ENCODE measurements at regions not wholly inside any gene's neighbourhood (a gene's known extent, or its start where the extent isn't known, plus 50 kb on each side); places are given as distances from the start of the nearest gene placed in this dataset.

- in situ Hi-C loops (cut with MboI; ENCODE audit: low sequenced_read_pairs) (no loop called here), dilution Hi-C loops (cut with HindIII; ENCODE audit: low sequenced_read_pairs, unreplicated experiment) (no loop called here), intact Hi-C loops (cut with micrococcal nuclease) (no loop called here)
- ATAC-seq (ENCODE audit: low read depth): no peak
- Histone ChIP-seq H3K56ac (ENCODE audit: extremely low read depth, insufficient read depth, low read length) (no peak overlapping the region), H2BK15ac (ENCODE audit: low read depth, low read length) (no peak overlapping the region), H3K4me2 (ENCODE audit: low read depth, low read length) (no peak overlapping the region), H4K91ac (ENCODE audit: insufficient read depth, low read depth, low read length) (no peak overlapping the region), H2BK5ac (ENCODE audit: low read depth, low read length, poor library complexity, severe bottlenecking) (no peak overlapping the region), H2BK120ac (ENCODE audit: low read depth, low read length) (no peak overlapping the region), H2AK9ac (replicated peaks; ENCODE audit: low read depth, low read length, poor library complexity) (no peak overlapping the region), H3K23ac (ENCODE audit: low read depth, low read length) (no peak overlapping the region), H3K27ac (ENCODE audit: insufficient read depth, low read length) (no peak overlapping the region), H3K79me1 (ENCODE audit: low read depth in 1 of 2, low read length in 2 of 2) (no peaks in the 10 kb centered on the region), H3K4me3 (ENCODE audit: insufficient read depth, low read depth, low read length) (no peak overlapping the region), H3K9ac (ENCODE audit: low read depth, low read length) (no peak overlapping the region), H3K27me3 (ENCODE audit: control insufficient read depth, insufficient read depth, low read length) (no peaks in the 10 kb centered on the region; the same call in 1 of the 2 replicates), H3K36me3 (ENCODE audit: control insufficient read depth, insufficient read depth, low read length) (no peaks in the 10 kb centered on the region), H4K5ac (ENCODE audit: low read depth, low read length) (no peak overlapping the region), H3K4me1 (ENCODE audit: control insufficient read depth, insufficient read depth, low read length) (no peaks in the 10 kb centered on the region; the same call in 1 of the 2 replicates), H3K18ac (ENCODE audit: low read depth, low read length) (no peak overlapping the region), H3K4ac (ENCODE audit: low read depth, low read length) (no peak overlapping the region), H2AFZ (replicated peaks; ENCODE audit: low read length, poor library complexity) (no peak overlapping the region), H3K9me1 (ENCODE audit: insufficient read depth, low read length) (no peaks in the 10 kb centered on the region), H4K20me1 (ENCODE audit: insufficient read depth, low read length) (no peaks in the 10 kb centered on the region), H2AK5ac (ENCODE audit: low read depth, low read length) (no peak overlapping the region), H2BK20ac (ENCODE audit: low read depth, low read length) (no peak overlapping the region), H3K14ac (replicated peaks; ENCODE audit: low read depth, low read length) (no peak overlapping the region), H3K9me3 (ENCODE audit: control insufficient read depth, insufficient read depth, low read length) (no peaks in the 10 kb centered on the region), H4K8ac (ENCODE audit: low read depth in 2 of 2, low read length in 2 of 2) (no peak overlapping the region)
- TF ChIP-seq USF2 (IDR thresholded peaks at IDR 0.05; ENCODE audit: low read depth, low read length) (no peak), ELK1 (IDR thresholded peaks at IDR 0.05; ENCODE audit: borderline replicate concordance, low read depth, low read length) (no peak), MXI1 (IDR thresholded peaks at IDR 0.05; ENCODE audit: borderline replicate concordance, low read depth, low read length) (no peak), RFX5 (IDR thresholded peaks at IDR 0.05; ENCODE audit: low read depth, low read length) (no peak), MAZ (IDR thresholded peaks at IDR 0.05; ENCODE audit: borderline replicate concordance, low read depth, low read length) (no peak), FOS (IDR thresholded peaks at IDR 0.05; ENCODE audit: low read depth, low read length) (no peak), POLR2A (IDR thresholded peaks at IDR 0.05; ENCODE audit: low read depth, low read length) (no peak)
- WGBS, 2 experiments (ENCODE audit: extremely low coverage in 2 of 2, insufficient read length in 1 of 2): no CpG with 5 or more reads among the region's 1 CpG
- ChIA-PET POLR2A (ENCODE audit: unreplicated experiment) (no interaction called here), CTCF (no interaction called here)
- DNase-seq: no peak
- no TSS peak for BruUV-seq (replicated peaks)
Measured at GRCh38 chr4:138455097-138455496, 212.9 kb upstream of the SLC7A11 start.
